SIG-M5 treated with dmso at 0.1 percent for 504 hours (cell line): ENCODE measurements at regions not wholly inside any gene's neighbourhood (a gene's known extent, or its start where the extent isn't known, plus 50 kb on each side); places are given as distances from the start of the nearest gene placed in this dataset.

Experiments
- DNase-seq: peaks from one replicate; lab custom pipeline; 2025; ENCODE audit not compliant: unreplicated experiment; lab: John Stamatoyannopoulos, UW

DNA sequence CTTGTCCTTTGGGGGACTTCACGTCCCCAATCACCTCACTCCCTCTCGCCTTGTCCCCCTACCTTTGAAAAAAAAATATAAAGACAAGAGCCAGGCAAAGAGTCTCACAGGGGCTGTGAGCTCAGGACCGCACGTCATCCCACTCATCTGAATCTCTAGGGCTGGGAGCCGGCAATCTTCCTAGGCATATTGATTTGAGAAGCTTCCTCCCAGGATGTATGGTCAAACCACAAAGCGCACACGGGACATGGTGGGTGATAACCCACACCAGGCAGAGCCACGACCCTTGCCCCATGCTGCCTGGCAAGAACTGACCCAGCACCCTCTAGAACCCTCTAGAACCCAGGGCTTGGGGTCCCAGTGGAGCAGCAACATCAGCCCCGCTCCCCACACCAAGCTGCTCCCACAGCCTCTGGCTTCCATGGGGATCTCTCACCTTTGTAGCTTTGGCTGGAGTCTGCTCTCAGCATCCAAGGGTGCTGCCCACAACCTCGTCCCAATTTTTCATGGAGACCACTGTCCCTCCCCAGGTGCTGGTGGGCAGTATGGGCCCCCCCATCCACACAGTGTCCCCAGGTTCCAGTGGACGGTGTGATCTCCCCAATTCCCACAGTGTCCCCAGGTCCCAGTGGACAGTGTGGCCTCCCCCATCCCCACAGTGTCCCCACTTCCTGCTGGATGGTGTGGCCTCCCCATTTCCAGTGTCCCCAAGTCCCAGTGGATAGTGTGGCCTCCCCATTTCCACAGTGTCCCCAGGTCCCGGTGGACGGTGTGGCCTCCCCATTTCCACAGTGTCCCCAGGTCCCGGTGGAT is 85.2 kb upstream of the FGF3 start:
- DNase-seq, result no peak

DNA sequence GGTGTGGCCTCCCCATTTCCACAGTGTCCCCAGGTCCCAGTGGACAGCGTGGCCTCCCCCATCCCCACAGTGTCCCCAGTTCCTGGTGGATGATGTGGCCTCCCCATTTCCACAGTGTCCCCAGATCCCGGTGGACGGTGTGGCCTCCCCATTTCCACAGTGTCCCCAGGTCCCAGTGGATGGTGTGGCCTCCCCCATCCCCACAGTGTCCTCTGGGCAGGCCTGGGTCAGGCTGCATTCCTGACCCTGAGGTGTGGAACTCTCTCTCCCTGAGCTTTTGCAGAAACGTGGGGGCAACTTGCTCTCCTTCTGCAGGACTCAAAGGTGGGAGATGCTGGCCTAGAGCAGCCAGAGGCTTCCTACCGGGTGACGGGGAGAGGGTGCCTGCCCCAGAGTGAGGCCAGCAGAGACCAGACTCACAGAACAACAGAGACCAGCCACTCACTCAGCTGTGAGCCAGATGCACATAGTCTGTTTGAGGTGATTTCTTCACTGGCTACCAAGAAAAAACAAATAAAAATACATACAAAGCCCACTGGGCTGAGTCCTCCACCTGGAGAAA is 85.8 kb upstream of the FGF3 start:
- DNase-seq, result no peak

- DNase-seq, result no peak
These were observed 86.6 kb upstream of the FGF3 start for GRCh38 chr11:69905611-69906452.

DNA sequence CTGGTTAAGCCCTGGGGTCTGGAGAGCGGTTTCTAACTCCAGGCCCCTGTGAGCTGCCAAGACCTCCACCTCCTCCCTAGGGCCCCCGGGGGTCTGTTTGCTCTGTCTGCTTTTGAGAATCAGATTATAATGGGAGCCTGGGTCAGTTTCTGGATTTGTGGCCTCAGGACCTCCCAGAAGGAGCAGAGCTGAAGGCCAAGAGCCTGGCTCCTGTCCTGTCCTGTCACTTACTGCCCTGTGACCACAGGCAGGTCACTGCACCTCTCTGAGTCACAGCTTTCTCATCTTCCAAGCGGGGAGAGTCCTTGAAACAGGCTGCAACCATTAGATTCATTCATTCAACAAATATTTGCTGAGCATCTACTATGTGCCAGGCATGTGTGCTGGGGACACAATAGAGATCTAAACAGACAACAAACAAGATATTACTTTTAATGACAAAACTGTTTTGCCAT is 87.3 kb upstream of the FGF3 start:
- no peak for DNase-seq

GRCh38 chr11:69907611-69908010 is 88.4 kb upstream of the FGF3 start:
- no peak for DNase-seq

- DNase-seq, result no peak
These were observed 89.5 kb upstream of the FGF3 start for GRCh38 chr11:69908511-69909220.

DNA sequence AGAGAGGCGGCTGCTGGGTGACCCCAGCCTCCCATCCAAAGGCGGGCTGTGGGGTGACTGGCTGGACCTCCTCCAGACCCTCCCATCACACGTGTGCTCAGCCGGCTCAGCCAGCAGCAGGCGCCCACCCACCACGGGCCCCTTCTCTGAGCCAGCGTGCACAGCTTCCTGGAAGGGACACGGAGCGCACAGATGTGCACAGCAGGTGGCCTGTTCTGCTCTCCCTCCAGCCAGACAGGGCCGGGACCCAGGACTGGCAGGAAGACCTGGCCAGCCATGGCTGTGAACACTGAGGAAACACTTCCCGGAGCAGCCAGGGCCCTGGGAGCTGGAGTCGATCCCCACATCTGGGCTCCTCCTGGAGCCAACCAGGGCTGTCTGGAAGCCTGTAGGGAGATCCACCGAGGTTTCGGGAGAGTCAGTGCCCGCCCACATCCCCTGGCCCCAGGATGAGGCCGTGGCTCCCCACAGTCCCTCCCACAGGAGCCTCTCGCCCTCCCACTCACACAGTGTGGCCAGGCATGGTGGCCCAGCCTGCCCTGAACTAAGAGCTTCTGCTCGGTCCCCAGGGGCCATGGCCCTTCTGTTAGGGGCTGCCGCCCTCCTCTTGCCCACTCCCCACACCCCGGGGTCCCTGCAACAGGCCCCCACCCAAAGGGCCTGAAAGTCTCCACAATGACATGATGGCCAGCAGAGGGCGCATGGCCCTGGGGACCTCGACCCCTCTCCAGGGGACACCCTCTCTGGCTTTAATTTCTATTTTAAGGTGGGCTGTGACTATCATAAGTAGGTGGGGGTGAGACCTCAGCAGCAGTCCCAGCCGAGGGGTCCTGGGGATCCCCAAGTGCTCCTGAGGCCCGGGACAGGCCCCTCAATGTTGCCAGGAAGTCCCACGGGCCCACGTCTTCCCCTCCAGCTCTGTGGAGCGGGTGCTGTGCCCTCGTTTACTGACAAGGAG is 90.6 kb upstream of the FGF3 start:
- no peak for DNase-seq

GRCh38 chr11:69910519-69911309 is 91.5 kb upstream of the FGF3 start:
- no peak for DNase-seq

- DNase-seq, result no peak
These were observed 92.3 kb upstream of the FGF3 start for GRCh38 chr11:69911310-69912160.

GRCh38 chr11:69912161-69912910 is 93.1 kb upstream of the FGF3 start:
- no peak for DNase-seq

DNA sequence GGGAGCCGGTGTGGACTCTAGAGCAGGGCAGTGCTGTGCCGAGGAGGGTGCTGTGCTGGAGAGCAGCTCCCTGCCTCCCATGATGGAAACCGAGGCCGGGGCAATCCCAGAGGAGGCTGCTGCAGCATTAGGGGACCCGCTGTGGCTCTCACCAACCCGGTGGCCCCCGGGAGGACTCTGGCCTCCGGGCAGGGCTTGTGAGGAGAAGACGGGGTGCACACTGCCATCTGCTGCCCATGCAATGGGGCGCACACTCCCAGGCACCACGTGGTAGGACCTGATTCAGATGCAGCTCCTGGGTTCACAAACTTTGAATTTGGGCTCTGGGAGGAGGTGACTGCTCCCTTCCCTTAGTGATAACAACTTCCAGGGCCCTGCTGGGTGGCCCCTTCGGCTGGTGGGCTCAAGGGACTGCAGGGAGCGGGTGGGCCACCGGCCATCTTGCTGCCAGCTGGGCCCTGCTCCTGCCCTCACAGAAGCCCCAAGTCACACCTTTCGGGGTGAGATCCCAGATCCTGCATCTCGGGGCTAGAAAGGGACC is 93.8 kb upstream of the FGF3 start:
- peak; percentile 14 for DNase-seq

DNA sequence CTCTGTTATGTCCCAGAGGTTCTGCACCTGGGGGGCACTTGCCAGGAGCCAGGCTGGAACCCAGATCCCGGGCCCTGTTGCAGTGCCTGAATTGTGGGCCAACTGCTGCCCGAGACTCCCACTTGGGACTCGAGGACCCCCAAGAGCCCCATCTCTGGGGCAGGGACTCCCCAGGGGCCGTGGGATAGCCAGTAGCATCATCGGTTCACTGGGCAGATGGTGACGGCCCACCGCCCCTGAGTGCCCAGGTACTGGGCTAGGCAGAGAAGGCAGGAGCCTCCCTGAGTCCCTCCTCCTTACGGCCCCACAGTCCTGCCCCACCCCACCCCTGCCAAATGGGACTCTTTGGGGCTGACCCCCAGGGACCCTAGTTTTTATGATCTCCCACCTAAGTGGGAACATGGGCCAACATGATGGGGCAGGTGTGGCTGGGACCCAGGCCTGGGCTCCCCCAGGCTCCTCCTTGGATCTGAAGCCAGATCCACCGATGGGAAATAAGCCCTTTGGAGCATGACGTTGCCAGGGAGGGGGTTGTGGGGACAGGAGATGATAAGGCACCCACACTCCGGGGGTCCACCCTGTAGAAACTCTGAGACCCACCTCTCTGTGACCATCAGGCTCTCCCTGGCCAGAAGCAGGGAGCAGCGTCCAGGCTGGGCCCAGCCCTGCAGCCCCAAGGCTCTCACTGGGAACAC is 94.5 kb upstream of the FGF3 start:
- DNase-seq, result no peak

GRCh38 chr11:69914286-69915150 is 95.3 kb upstream of the FGF3 start:
- DNase-seq, result no peak

DNA sequence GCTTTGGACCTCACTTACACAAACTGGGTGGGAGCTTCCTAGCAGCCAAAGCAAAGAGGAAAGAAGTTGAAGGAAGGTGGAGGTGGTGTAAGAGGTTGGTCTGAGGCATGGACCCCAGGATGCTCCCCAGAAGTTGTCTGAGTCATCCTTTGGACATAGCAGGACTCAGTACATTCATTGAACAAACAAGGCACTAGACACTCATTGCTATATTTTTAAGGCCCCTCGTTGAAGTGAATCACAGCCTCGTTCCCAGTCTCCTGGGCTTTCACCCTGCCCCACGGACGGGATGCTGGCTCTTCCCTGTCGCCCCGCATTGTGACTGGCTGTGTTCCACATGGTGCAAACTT is 95.9 kb upstream of the FGF3 start:
- no peak for DNase-seq

DNA sequence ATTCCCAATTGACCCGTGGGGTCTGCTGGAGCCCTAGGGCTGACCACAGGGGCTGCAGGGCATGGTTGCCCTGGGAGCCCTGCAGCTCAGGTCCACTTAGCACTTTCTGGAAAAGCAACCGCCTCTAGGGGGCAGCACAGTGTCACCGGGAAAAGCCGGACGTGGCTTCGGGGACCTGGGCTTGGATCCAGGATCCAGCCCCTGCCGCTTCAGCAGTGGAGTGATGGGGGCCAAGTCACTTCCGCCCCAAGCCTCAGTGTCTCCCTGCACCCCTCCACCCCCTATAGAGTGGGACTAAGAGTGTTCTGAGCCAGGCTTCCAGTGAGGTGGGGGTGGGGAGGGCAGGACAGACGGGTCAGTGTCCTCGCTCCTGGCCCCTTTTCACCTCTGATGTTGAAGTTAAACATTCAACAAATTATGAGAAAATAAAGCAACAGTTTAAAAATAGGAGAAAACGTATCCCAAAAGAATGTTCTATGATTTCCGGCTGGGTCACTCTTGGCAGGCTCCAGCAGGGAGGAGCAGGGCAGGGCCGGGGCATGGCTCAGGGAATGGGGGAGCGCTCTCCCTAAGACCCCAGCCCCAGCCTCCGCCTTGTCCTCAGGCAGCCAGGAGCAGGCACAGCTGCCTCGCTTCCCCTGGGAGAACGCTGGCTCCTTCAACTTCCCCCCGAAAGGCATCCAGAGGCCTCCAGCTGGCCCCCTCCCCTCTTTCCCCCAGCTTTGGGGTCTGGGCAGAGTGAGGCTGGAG is 96.5 kb upstream of the FGF3 start:
- peak; percentile 16 for DNase-seq
